Peyer's patch (tissue), 4 donors: ENCODE measurements at regions not wholly inside any gene's neighbourhood (a gene's known extent, or its start where the extent isn't known, plus 50 kb on each side); places are given as distances from the start of the nearest gene placed in this dataset.

Experiments
- CTCF ChIP-seq, 6 experiments: fragments of 450-650 bp in 4 of 6; fragments of 200-600 bp in 2 of 6; sonication (generic) in 1 of 6; IDR thresholded peaks; one replicate each; pipeline ENCODE4 v1.5.1; 2017 to 2019; ENCODE audit warnings: antibody characterized with exemption in 6 of 6, mild to moderate bottlenecking in 3 of 6, moderate library complexity in 1 of 6
- POLR2A ChIP-seq, 2 donors: fragments of 450-650 bp; IDR thresholded peaks; one replicate each; pipeline ENCODE4 v1.5.1; 2017; ENCODE audit warnings: antibody characterized with exemption in 2 of 2, mild to moderate bottlenecking in 2 of 2, moderate library complexity in 2 of 2

DNA sequence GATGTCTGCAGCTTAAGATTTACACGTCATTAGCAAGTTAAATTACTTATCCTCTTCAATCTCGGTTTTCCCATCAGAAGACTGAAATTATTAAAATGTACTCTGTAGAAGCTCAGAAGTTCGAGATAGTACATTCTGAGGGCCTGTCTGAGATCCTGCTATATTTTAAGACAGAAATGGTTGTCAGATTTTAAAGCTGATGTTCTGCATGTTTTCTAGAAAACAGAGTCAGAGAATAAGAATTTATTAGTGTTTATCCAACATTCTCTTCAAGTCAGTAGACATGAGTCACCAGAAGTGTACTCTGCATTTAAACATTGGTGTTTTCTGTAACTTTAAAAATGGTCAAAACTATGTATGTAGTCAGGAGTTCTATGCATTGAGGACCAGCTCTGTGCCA, 155.2 kb upstream of the MYOCD start:
- no peak for TF ChIP-seq CTCF (IDR thresholded peaks at IDR 0.05)
- no peak for TF ChIP-seq POLR2A (IDR thresholded peaks at IDR 0.05)
